ENCODE measurements at regions not wholly inside any gene's neighbourhood (a gene's known extent, or its start where the extent isn't known, plus 50 kb on each side); places are given as distances from the start of the nearest gene placed in this dataset.
A peak's percentile ranks its signal among the peaks of the same experiment; 100 is the strongest.

GRCh38 chr9:78821126-78821822, 524.3 kb downstream of the PSAT1 start:
- Histone ChIP-seq H3K27ac (no peak overlapping the region), H3K4me3 (peak overlapping the region; percentile 47)
- DNase-seq (ENCODE audit: low spot score) = no peak
- TF ChIP-seq CTCF (IDR thresholded peaks at IDR 0.05) = peak; percentile 24

- TF ChIP-seq CTCF (IDR thresholded peaks at IDR 0.05) = no peak
- no peak for DNase-seq (ENCODE audit: low spot score)
- Histone ChIP-seq H3K27ac (no peak overlapping the region), H3K4me3 (no peak overlapping the region)
Measured at GRCh38 chr9:78826527-78826926, 529.6 kb downstream of the PSAT1 start.

GRCh38 chr9:78828521-78828920, 531.6 kb downstream of the PSAT1 start:
- Histone ChIP-seq H3K4me3 (no peak overlapping the region), H3K27ac (no peak overlapping the region)
- DNase-seq (ENCODE audit: low spot score) = no peak
- no peak for TF ChIP-seq CTCF (IDR thresholded peaks at IDR 0.05)

- Histone ChIP-seq H3K4me3 (no peak overlapping the region), H3K27ac (no peak overlapping the region)
- no peak for TF ChIP-seq CTCF (IDR thresholded peaks at IDR 0.05)
- no peak for DNase-seq (ENCODE audit: low spot score)
Measured at GRCh38 chr9:78830301-78830700, 533.4 kb downstream of the PSAT1 start.

- DNase-seq (ENCODE audit: low spot score) = no peak
- no peak overlapping the region for H3K27ac ChIP-seq
- no peak for TF ChIP-seq CTCF (IDR thresholded peaks at IDR 0.05)
- H3K4me3 ChIP-seq = no peak overlapping the region
Measured at GRCh38 chr9:78831726-78832125, 534.8 kb downstream of the PSAT1 start.

- DNase-seq (ENCODE audit: low spot score) = no peak
- no peak for TF ChIP-seq CTCF (IDR thresholded peaks at IDR 0.05)
- Histone ChIP-seq H3K27ac (no peak overlapping the region), H3K4me3 (no peak overlapping the region)
Measured at GRCh38 chr9:78835928-78836450, 539.1 kb downstream of the PSAT1 start.

- TF ChIP-seq CTCF (IDR thresholded peaks at IDR 0.05) = no peak
- H3K27ac ChIP-seq = no peak overlapping the region
- no peak overlapping the region for H3K4me3 ChIP-seq
- no peak for DNase-seq (ENCODE audit: low spot score)
Measured at GRCh38 chr9:78839252-78839651, 542.3 kb downstream of the PSAT1 start.

Data from coronary artery (tissue), 2 donors.